Left colon (tissue), 2 donors: ENCODE measurements at regions not wholly inside any gene's neighbourhood (a gene's known extent, or its start where the extent isn't known, plus 50 kb on each side); places are given as distances from the start of the nearest gene placed in this dataset.

Experiments
- ATAC-seq: fragments of 200-7000 bp; cut with Tn5 transposase; one replicate; pipeline ENCODE4 v1.9.1; 2020; ENCODE audit warnings: mild to moderate bottlenecking, moderate library complexity
- DNase-seq, 2 donors: peaks; one replicate each; pipeline ENCODE4 v3.0.0-alpha.2; 2020
- intact Hi-C, 2 donors: fragments of 100-400 bp; cut with DNase I in 1 of 2; cut with micrococcal nuclease in 1 of 2; formaldehyde crosslinking; loops; one replicate each; pipeline versions ENCODE4 v1.11.2 to v1.14.0; 2022; cut with DNase I, micrococcal nuclease
- donor health status: DM: no; HTN: no; CAD: no.
- donor health status: DM: yes; HTN: yes; CAD: no.

GRCh38 chr9:90261698-90262097 lies 380.9 kb downstream of the DIRAS2 start:
- intact Hi-C loops, result no loop called here
- ATAC-seq, result no peak
- DNase-seq, result no peak

GRCh38 chr9:90268613-90269012 lies 374.0 kb downstream of the DIRAS2 start:
- intact Hi-C loops, result no loop called here
- ATAC-seq, result no peak

GRCh38 chr9:90271707-90272106 lies 370.9 kb downstream of the DIRAS2 start:
- no peak for DNase-seq
- intact Hi-C loops, result no loop called here
- ATAC-seq, result no peak

More at GRCh38 chr9:90268613-90269012, 374.0 kb downstream of the DIRAS2 start:
- DNase-seq, result no peak

- no peak for ATAC-seq
- intact Hi-C loops, result no loop called here
- no peak for DNase-seq
These were observed 367.9 kb downstream of the DIRAS2 start for GRCh38 chr9:90274725-90275124.

GRCh38 chr9:90285946-90286345 lies 356.7 kb downstream of the DIRAS2 start:
- ATAC-seq, result no peak
- intact Hi-C loops, result no loop called here
- DNase-seq, result no peak

- DNase-seq (no peak), ATAC-seq (no peak)
- intact Hi-C loops, result no loop called here
These were observed 354.9 kb downstream of the DIRAS2 start for GRCh38 chr9:90287567-90288274.

- intact Hi-C loops, result no loop called here
- DNase-seq (no peak), ATAC-seq (no peak)
These were observed 354.4 kb downstream of the DIRAS2 start for GRCh38 chr9:90288275-90288639.

GRCh38 chr9:90290716-90291485 lies 351.7 kb downstream of the DIRAS2 start:
- intact Hi-C loops, result no loop called here
- ATAC-seq, result no peak
- no peak for DNase-seq

- no peak for DNase-seq
These were observed 346.1 kb downstream of the DIRAS2 start for GRCh38 chr9:90296539-90296938.

GRCh38 chr9:90299968-90300367 lies 342.7 kb downstream of the DIRAS2 start:
- intact Hi-C loops, result no loop called here
- ATAC-seq (no peak), DNase-seq (no peak)

More at GRCh38 chr9:90296539-90296938, 346.1 kb downstream of the DIRAS2 start:
- intact Hi-C loops, result no loop called here
- no peak for ATAC-seq

GRCh38 chr9:90300611-90301276 lies 341.9 kb downstream of the DIRAS2 start:
- intact Hi-C loops, result no loop called here

GRCh38 chr9:90301277-90301653 lies 341.4 kb downstream of the DIRAS2 start:
- peak; percentile 33 to 43 for DNase-seq

More at GRCh38 chr9:90300611-90301276, 341.9 kb downstream of the DIRAS2 start:
- DNase-seq (no peak), ATAC-seq (no peak)

GRCh38 chr9:90303655-90304054 lies 339.0 kb downstream of the DIRAS2 start:
- peak; percentile 60 for ATAC-seq
- intact Hi-C loops, result no loop called here
- no peak for DNase-seq

More at GRCh38 chr9:90301277-90301653, 341.4 kb downstream of the DIRAS2 start:
- intact Hi-C loops, result no loop called here
- peak; percentile 100 for ATAC-seq

- intact Hi-C loops, result no loop called here
- DNase-seq, result no peak
- ATAC-seq, result no peak
These were observed 336.5 kb downstream of the DIRAS2 start for GRCh38 chr9:90306158-90306557.

- intact Hi-C loops, result no loop called here
- DNase-seq (no peak), ATAC-seq (no peak)
These were observed 335.3 kb downstream of the DIRAS2 start for GRCh38 chr9:90307167-90307833.

- intact Hi-C loops, result no loop called here
- DNase-seq (no peak), ATAC-seq (no peak)
These were observed 334.7 kb downstream of the DIRAS2 start for GRCh38 chr9:90307891-90308290.

- intact Hi-C loops, result no loop called here
- DNase-seq (peak in 1 of 2 donors; percentile 9), ATAC-seq (peak; percentile 74)
These were observed 333.9 kb downstream of the DIRAS2 start for GRCh38 chr9:90308691-90309090.

GRCh38 chr9:90309809-90310520 lies 332.7 kb downstream of the DIRAS2 start:
- DNase-seq (peak in 1 of 2 donors; percentile 11), ATAC-seq (peak; percentile 90)
- intact Hi-C loops, result no loop called here

- no peak for DNase-seq
- peak; percentile 69 for ATAC-seq
- intact Hi-C loops, result no loop called here
These were observed 332.1 kb downstream of the DIRAS2 start for GRCh38 chr9:90310521-90310876.
